LNCAP (cell line): ENCODE measurements at regions not wholly inside any gene's neighbourhood (a gene's known extent, or its start where the extent isn't known, plus 50 kb on each side); places are given as distances from the start of the nearest gene placed in this dataset.

Experiments
- CTCF ChIP-seq: fragments of 450-650 bp; IDR thresholded peaks from 2 replicates; pipeline ENCODE4 v1.5.1; 2017; ENCODE audit warnings: mild to moderate bottlenecking

- TF ChIP-seq CTCF: no peak
These were observed 246.0 kb downstream of the YTHDC2 start for GRCh38 chr5:113759505-113759904.

GRCh38 chr5:113760486-113760885, 247.0 kb downstream of the YTHDC2 start:
- TF ChIP-seq CTCF: no peak

GRCh38 chr5:113761594-113761993, 248.1 kb downstream of the YTHDC2 start:
- no peak for TF ChIP-seq CTCF

- no peak for TF ChIP-seq CTCF
These were observed 250.9 kb downstream of the YTHDC2 start for GRCh38 chr5:113764382-113764781.

- no peak for TF ChIP-seq CTCF
These were observed 257.2 kb downstream of the YTHDC2 start for GRCh38 chr5:113770648-113771047.

- no peak for TF ChIP-seq CTCF
These were observed 258.0 kb downstream of the YTHDC2 start for GRCh38 chr5:113771483-113771882.

GRCh38 chr5:113776168-113776567, 262.7 kb downstream of the YTHDC2 start:
- no peak for TF ChIP-seq CTCF

- TF ChIP-seq CTCF: no peak
These were observed 263.5 kb downstream of the YTHDC2 start for GRCh38 chr5:113776832-113777525.
